Thyroid gland (tissue), 4 donors: ENCODE measurements at regions not wholly inside any gene's neighbourhood (a gene's known extent, or its start where the extent isn't known, plus 50 kb on each side); places are given as distances from the start of the nearest gene placed in this dataset.

ENCODE experiments used
- CTCF ChIP-seq, 6 experiments: fragments of 200-600 bp in 3 of 6; fragments of 450-650 bp in 3 of 6; sonication (generic) in 3 of 6; IDR thresholded peaks; one replicate each; pipeline ENCODE4 v1.5.1; 2016 to 2019; ENCODE audit warnings: antibody characterized with exemption in 6 of 6, mild to moderate bottlenecking in 2 of 6, inconsistent platforms in 1 of 6, moderate library complexity in 1 of 6
- POLR2A ChIP-seq, 2 donors: fragments of 450-650 bp; IDR thresholded peaks; one replicate each; pipeline ENCODE4 v1.6.1; 2017; ENCODE audit warnings: antibody characterized with exemption in 2 of 2, mild to moderate bottlenecking in 2 of 2, moderate library complexity in 1 of 2

GRCh38 chr9:23552876-23553601 is 273.0 kb downstream of the ELAVL2 start:
- TF ChIP-seq CTCF (IDR thresholded peaks at IDR 0.05), result no peak
- no peak for TF ChIP-seq POLR2A (IDR thresholded peaks at IDR 0.05)
